ENCODE measurements at regions not wholly inside any gene's neighbourhood (a gene's known extent, or its start where the extent isn't known, plus 50 kb on each side); places are given as distances from the start of the nearest gene placed in this dataset.

DNA sequence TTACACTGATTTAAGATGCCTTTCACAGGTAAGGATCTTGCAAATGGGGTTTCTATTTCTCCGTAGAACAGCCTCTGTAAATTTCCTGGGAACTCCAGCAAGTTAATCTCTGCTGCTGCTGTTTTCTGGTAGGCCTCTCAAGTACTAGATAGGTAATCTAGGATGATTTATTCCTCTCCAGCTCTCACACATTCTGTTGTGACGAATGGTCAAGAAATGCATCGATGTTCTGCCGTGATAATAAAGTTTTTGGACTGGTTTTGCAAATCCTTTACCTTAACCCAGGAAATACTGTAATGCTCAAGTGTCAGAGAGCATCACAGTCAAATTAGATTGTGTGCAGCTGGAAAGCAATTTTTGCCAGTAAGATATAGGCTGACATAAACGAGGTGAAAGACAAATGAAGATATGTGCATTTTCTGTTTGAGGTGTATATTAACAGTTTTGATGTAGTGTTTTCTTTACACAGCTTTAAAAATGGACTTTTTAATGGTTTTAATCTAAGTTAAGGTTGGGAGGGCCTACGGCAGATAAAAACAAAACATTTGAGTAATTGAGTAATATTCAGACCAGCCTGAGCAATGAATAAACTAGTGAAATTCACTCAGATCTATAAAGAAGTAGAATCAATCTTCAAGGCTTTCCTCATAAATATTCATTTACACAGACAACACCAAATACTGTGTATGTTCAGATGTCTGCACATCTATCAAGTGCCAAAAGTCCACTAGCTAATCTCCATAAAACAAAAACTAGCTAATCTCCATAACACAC lies 300.6 kb upstream of the EDIL3 start:
- no peak for DNase-seq

DNA sequence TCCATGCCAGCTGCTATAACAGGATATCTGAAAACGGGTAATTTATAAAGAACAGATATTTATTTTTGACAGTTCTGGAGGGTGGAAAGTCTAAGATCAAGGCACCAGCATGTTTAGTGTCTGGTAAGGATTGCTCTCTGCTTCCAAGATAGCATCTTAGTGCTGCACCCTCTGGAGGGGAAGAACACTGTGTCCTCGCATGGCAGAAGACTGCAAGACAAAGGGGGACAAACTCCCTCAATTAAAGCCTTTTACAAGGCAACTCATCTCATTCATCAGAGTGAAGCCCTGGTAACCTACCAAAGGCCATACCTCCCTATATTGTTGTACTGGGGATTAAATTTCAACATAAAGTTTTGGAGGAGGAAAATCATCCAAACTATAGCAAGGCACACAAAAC lies 298.9 kb upstream of the EDIL3 start:
- no peak for DNase-seq

DNA sequence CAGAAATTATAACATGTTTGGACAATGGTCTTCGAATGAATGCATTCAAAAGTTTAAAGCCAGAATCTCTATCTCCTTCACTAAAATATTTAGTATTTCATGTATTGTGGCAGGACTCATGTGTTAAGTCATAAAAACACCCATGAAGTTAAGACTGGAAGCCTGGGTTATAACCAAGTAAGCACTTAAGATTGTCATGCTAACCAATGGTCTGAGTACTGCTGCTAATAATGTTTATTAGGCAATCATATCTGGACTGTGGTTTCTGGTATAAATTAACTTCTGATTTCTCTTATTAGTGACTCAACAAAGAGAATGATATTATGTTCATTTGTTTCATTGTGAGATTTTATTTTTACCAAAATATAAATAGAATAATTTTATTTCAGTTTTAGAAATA lies 297.9 kb upstream of the EDIL3 start:
- DNase-seq, result no peak

- no peak for DNase-seq
These were observed 296.2 kb upstream of the EDIL3 start for GRCh38 chr5:84680908-84681307.

DNA sequence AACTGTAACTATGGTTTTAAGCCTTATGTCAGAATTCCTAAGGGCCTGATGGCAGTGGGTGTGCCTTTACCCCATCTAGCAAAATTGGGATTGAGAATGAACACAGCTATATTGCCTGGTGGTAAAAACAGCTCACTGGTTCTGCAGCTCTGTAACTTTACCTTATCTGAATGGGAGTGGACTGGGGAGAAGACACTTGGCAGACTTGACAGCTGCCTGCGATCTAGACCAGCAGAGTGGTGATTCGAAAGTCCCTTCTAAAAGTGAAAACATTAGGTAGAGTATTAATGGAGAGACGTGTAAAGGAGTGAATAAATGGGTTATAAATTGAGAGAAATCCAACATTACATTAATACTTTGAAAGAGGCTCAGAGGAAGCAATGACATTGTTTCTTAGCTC lies 289.1 kb upstream of the EDIL3 start:
- DNase-seq, result no peak

GRCh38 chr5:84667576-84667975 lies 282.9 kb upstream of the EDIL3 start:
- DNase-seq, result no peak

DNA sequence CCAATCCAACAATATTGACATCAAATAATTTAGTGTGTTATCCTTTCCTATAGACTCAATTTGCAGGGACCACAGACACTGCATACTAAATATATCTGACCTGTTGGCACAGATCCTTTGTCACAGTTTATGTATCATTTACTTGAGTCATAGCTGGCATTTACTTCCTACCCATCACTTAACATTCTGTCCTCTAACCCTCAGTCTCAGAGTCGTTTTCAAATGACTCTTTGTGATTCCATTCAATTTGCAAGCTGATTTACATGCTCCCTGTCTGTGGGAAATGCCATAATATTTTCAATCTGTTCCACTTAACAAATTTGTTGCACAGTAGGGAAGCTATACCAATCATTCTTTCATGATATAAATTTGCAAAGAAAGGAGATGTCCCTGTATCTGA lies 265.7 kb upstream of the EDIL3 start:
- no peak for DNase-seq

GRCh38 chr5:84647581-84647980 lies 262.9 kb upstream of the EDIL3 start:
- no peak for DNase-seq

- no peak for DNase-seq
These were observed 258.1 kb upstream of the EDIL3 start for GRCh38 chr5:84642795-84643194.

DNA sequence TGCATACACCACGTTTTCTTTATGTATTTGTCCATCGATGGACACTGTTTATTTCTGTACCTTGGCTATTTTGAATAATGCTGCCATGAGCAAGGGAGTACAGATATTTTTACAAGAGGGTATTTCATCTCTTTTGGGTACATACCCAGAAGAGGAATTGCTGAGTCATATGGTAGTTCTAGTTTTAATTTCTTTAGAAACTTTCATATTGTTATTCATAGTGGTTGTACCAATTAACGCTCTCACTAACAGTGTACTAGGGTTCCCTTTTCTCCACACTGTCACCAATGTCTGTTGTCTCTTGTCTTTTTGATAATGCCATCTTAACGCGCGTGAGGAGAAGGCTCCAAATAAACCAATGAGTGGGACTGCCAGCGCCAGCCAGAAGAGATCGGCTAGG lies 257.6 kb upstream of the EDIL3 start:
- no peak for DNase-seq

DNA sequence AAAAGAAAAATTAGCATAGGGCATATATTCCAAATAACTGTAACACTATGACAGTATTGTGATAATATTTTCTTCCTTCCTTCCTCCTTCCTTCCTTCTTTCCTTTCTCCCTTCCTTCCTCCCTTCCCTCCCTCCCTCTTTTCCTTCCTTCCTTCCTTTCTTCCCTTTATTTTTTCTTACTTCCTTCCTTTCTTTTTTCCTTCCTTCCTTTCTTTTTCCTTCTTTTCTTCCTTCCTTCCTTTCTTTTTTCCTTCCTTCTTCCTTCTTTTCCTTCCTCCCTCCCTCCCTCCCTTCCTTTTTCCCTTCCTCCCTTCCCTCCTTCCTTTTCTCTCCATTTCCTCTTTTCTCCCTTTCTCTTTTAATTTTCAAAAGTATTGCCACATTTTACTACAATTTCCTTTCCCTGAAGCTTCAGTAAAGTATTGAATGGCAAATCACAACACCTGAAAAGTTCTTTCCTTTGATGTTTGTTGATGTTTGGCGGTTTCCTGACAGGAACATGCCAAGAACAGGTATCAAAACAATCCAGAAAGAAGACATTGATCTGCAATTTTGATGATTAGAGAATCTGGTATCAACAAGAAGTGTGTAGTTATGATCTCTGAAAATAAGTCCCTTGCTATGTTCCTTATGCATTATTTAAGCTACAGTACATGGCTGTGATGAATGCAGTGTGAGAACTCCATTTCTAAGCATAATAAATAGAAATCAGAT lies 253.1 kb upstream of the EDIL3 start:
- no peak for DNase-seq

GRCh38 chr5:84635235-84636055 lies 250.8 kb upstream of the EDIL3 start:
- no peak for DNase-seq

GRCh38 chr5:84634256-84634655 lies 249.6 kb upstream of the EDIL3 start:
- DNase-seq, result no peak

- DNase-seq, result no peak
These were observed 247.7 kb upstream of the EDIL3 start for GRCh38 chr5:84632418-84632817.

DNA sequence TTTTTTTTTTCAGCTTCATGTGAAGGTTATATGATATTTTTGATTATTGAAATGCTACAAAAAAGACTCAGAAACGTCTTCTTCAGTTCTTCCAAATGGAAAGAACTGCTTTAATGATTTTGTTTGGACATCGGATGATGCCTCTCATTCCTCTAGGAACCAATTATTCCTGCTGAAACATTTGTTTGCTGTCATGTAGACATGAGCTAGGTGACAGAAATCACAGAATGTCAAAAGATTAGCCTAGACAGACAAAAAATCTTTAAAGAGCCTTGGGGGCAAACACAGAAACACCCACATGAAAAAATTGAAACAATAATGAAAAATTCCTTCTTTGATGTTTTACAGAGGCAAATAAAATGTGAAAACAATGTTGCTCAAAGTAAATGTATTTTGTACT lies 244.2 kb upstream of the EDIL3 start:
- DNase-seq, result no peak

DNA sequence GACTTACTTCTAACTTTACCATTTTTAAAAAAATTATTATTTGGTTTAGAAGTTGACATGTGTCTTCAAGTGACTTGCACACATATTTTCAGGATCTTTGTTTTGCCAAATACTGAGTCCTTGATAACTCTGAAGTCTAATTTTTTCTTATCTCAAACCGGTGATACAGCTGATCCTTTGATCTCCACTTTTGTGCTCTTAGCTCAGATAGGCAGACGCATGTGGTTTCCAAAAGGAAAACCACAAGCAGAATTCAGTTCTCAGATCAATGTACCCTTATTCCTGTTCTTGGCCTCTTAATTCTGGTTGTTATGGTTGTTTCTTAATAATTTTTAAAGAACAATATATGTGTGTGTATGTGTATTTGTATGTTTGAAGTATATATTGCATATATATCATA lies 238.3 kb upstream of the EDIL3 start:
- no peak for DNase-seq

DNA sequence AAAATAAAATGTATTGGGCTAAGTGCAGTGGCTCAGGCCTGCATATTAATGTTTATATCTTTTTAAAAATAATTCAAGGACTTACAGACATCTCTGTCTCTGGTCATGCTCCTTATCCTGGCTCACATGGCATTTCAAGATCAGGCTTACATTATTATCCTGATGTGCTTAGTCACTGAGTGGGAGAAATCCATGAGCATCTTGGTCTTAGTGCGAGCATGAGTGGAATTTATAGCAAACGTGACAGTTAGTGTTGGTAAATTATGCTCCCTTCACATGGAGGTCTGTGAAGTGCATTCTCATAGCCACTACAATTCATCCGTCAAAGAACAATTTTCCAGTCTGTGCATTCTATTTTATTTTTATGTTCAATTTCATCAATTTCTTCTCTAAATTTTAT lies 237.8 kb upstream of the EDIL3 start:
- no peak for DNase-seq

- peak in 2 of 4 experiments; percentile 22 to 44 for DNase-seq
These were observed 233.6 kb upstream of the EDIL3 start for GRCh38 chr5:84618262-84618661.

- DNase-seq, result no peak
These were observed 230.2 kb upstream of the EDIL3 start for GRCh38 chr5:84614906-84615305.

- no peak for DNase-seq
These were observed 222.1 kb upstream of the EDIL3 start for GRCh38 chr5:84606784-84607183.

DNA sequence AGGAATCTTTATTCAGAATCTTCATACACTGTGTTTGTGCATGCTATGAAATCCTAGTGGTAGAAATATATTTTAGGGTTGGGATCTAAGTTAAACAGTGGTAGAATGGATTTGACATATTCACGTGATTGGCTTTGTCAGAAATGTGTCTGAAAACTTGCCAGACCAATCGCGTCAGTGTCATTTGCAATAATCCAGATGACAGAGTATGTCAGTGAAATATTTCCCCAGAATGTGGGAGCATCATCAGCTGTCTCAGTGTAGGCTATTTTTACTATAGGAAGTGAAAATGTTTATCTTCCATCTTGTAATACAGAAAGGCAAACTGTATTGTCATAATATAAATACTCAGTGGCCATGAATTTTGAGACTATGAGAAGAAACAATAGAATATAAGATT lies 220.6 kb upstream of the EDIL3 start:
- peak; percentile 56 to 76 (median 66) for DNase-seq

DNA sequence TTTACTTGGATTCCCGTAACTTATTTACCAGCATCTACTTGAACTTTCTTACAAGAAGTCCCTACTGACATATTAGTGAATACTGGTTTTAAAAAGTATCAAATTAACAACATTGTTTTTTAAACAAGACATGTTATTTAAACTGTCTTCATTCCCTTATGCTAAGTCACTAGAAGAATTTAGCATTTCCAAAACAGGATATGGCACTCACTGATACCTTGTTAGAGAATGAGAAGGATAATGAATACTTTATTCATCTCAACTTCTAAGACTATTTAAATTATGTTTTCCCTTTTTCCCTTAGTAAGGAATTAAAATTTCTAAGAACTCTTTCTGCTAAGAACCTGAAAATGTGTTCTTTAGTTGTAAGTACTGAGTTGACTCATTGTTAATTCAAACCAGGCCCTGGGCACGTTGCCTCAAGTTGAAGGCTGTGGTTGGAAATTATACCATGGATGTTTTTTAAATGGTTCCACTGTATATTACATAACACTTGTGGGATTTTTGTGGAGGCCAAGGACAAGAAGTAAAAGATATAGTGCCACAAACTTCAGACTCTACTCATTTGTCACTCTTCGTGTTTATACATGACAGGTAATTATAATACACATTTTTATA lies 219.0 kb upstream of the EDIL3 start:
- DNase-seq, result no peak

DNA sequence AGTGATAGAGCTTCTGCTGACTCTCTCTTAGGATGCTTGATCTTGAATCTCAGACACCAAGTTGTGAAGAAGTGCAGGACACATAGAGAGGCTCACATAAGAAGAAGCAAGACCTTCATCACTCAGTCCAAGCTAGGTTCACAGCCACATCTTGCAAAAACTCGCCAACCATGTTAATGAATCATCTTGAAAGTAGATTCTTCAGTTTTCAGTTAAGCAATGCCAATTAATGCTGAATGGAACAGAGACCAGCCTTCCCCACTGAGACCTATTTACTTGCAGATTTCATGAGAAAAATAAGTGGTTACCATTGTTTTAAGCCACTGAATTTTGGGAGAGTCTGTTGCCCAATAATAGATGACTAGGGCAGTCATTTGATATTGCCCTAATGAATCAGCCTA lies 217.7 kb upstream of the EDIL3 start:
- DNase-seq, result no peak
